Activated CD4-positive, alpha-beta memory T cell treated with anti-CD3 and anti-CD28 coated beads, Interleukin-2, amount 10 ng/mL, durations not matched to agents 7 days and 5 days (primary cell): ENCODE measurements at regions not wholly inside any gene's neighbourhood (a gene's known extent, or its start where the extent isn't known, plus 50 kb on each side); places are given as distances from the start of the nearest gene placed in this dataset.
A peak's percentile ranks its signal among the peaks of the same experiment; 100 is the strongest.

Source experiments
- CTCF ChIA-PET: fragments of 350-600 bp; sonication (Branson Sonifier 250); formaldehyde crosslinking; loops from one replicate; lab custom pipeline; 2021; ENCODE audit warnings: antibody characterized with exemption, inconsistent platforms; lab: Charles Lee
- POLR2A ChIA-PET: fragments of 350-600 bp; sonication (Branson Sonifier 250); formaldehyde crosslinking; loops from one replicate; lab custom pipeline; 2021; ENCODE audit warnings: antibody characterized with exemption; lab: Charles Lee
- DNase-seq: peaks from one replicate; pipeline ENCODE4 v3.0.0-alpha.2; 2020
- H3K27ac Mint-ChIP-seq: one replicate; pipeline ENCODE4 v1.8.0; 2021; ENCODE audit warnings: mild to moderate bottlenecking, mixed read lengths
- H3K27me3 Mint-ChIP-seq: one replicate; pipeline ENCODE4 v1.8.0; 2021; ENCODE audit warnings: mixed read lengths
- H3K36me3 Mint-ChIP-seq: one replicate; pipeline ENCODE4 v1.8.0; 2021; ENCODE audit warnings: low read depth, mixed read lengths
- H3K4me1 Mint-ChIP-seq: one replicate; pipeline ENCODE4 v1.8.0; 2021; ENCODE audit warnings: mixed read lengths
- H3K4me3 Mint-ChIP-seq: one replicate; pipeline ENCODE4 v1.8.0; 2021; ENCODE audit warnings: mild to moderate bottlenecking, mixed read lengths
- H3K9me3 Mint-ChIP-seq: one replicate; pipeline ENCODE4 v1.8.0; 2021; ENCODE audit warnings: mixed read lengths

- ChIA-PET POLR2A (no interaction called here), CTCF (no interaction called here)
- Mint-ChIP-seq H3K4me3 (no peak overlapping the region), H3K36me3 (no peaks in the 10 kb centered on the region), H3K27ac (no peak overlapping the region), H3K4me1 (no peaks in the 10 kb centered on the region), H3K27me3 (peaks cover 8% of the 10 kb centered on the region), H3K9me3 (peaks cover 3% of the 10 kb centered on the region)
- DNase-seq: no peak
Observed at GRCh38 chr14:34072401-34072800, 121.5 kb upstream of the EGLN3 start.

- POLR2A ChIA-PET: interaction anchor here (0.8 kb wide), 1 partner anchor 10 kb away, joined by 4 read pairs; no protein-coding TSS in a partner anchor
- no peaks in the 10 kb centered on the region for H3K4me1 Mint-ChIP-seq
Observed at GRCh38 chr14:34070917-34071407, 120.1 kb upstream of the EGLN3 start.

GRCh38 chr14:34069854-34070582 is 119.1 kb upstream of the EGLN3 start:
- peaks cover 11% of the 10 kb centered on the region for H3K27me3 Mint-ChIP-seq
- H3K27ac Mint-ChIP-seq: no peak overlapping the region
- ChIA-PET CTCF (no interaction called here), POLR2A (no interaction called here)
- no peaks in the 10 kb centered on the region for H3K36me3 Mint-ChIP-seq
- no peak for DNase-seq
- H3K4me3 Mint-ChIP-seq: no peak overlapping the region
- peaks cover 3% of the 10 kb centered on the region for H3K9me3 Mint-ChIP-seq
- no peaks in the 10 kb centered on the region for H3K4me1 Mint-ChIP-seq

More at GRCh38 chr14:34070917-34071407, 120.1 kb upstream of the EGLN3 start:
- H3K27me3 Mint-ChIP-seq: peaks cover 10% of the 10 kb centered on the region
- H3K27ac Mint-ChIP-seq: no peak overlapping the region
- peaks cover 3% of the 10 kb centered on the region for H3K9me3 Mint-ChIP-seq
- H3K36me3 Mint-ChIP-seq: no peaks in the 10 kb centered on the region
- H3K4me3 Mint-ChIP-seq: no peak overlapping the region
- DNase-seq: no peak
- CTCF ChIA-PET: no interaction called here

GRCh38 chr14:34067587-34067986 is 116.7 kb upstream of the EGLN3 start:
- peaks cover 14% of the 10 kb centered on the region for H3K27me3 Mint-ChIP-seq
- H3K36me3 Mint-ChIP-seq: no peaks in the 10 kb centered on the region
- CTCF ChIA-PET: no interaction called here
- no peak for DNase-seq
- peaks cover 3% of the 10 kb centered on the region for H3K9me3 Mint-ChIP-seq
- no peak overlapping the region for H3K4me3 Mint-ChIP-seq
- H3K4me1 Mint-ChIP-seq: no peaks in the 10 kb centered on the region
- H3K27ac Mint-ChIP-seq: no peak overlapping the region
- POLR2A ChIA-PET: no interaction called here

GRCh38 chr14:34065690-34066391 is 115.0 kb upstream of the EGLN3 start:
- Mint-ChIP-seq H3K27me3 (peaks cover 18% of the 10 kb centered on the region), H3K36me3 (no peaks in the 10 kb centered on the region), H3K27ac (no peak overlapping the region), H3K4me1 (peaks cover 3% of the 10 kb centered on the region), H3K4me3 (no peak overlapping the region), H3K9me3 (no peaks in the 10 kb centered on the region)
- DNase-seq: no peak
- POLR2A ChIA-PET: no interaction called here
- CTCF ChIA-PET: no interaction called here

- ChIA-PET CTCF (no interaction called here), POLR2A (no interaction called here)
- Mint-ChIP-seq H3K9me3 (no peaks in the 10 kb centered on the region), H3K4me1 (peaks cover 9% of the 10 kb centered on the region), H3K27ac (no peak overlapping the region), H3K36me3 (no peaks in the 10 kb centered on the region), H3K4me3 (no peak overlapping the region), H3K27me3 (peaks cover 18% of the 10 kb centered on the region)
- DNase-seq: no peak
Observed at GRCh38 chr14:34065236-34065635, 114.4 kb upstream of the EGLN3 start.

GRCh38 chr14:34064349-34064748 is 113.5 kb upstream of the EGLN3 start:
- H3K4me3 Mint-ChIP-seq: no peak overlapping the region
- no peak for DNase-seq
- peaks cover 18% of the 10 kb centered on the region for H3K27me3 Mint-ChIP-seq
- POLR2A ChIA-PET: no interaction called here
- peaks cover 13% of the 10 kb centered on the region for H3K4me1 Mint-ChIP-seq
- H3K9me3 Mint-ChIP-seq: no peaks in the 10 kb centered on the region
- no peaks in the 10 kb centered on the region for H3K36me3 Mint-ChIP-seq
- H3K27ac Mint-ChIP-seq: no peak overlapping the region
- CTCF ChIA-PET: no interaction called here

- DNase-seq: no peak
- peaks cover 18% of the 10 kb centered on the region for H3K27me3 Mint-ChIP-seq
- no peak overlapping the region for H3K27ac Mint-ChIP-seq
- no peaks in the 10 kb centered on the region for H3K36me3 Mint-ChIP-seq
- no peaks in the 10 kb centered on the region for H3K9me3 Mint-ChIP-seq
- CTCF ChIA-PET: interaction anchor here (1.0 kb wide), 1 partner anchor 19 kb away, joined by 3 read pairs; no protein-coding TSS in a partner anchor
- H3K4me3 Mint-ChIP-seq: no peak overlapping the region
- POLR2A ChIA-PET: no interaction called here
- peaks cover 19% of the 10 kb centered on the region for H3K4me1 Mint-ChIP-seq
Observed at GRCh38 chr14:34063470-34064164, 112.7 kb upstream of the EGLN3 start.

- CTCF ChIA-PET: interaction anchor here (1.0 kb wide), 1 partner anchor 18 kb away, joined by 3 read pairs; no protein-coding TSS in a partner anchor
- no peak overlapping the region for H3K4me3 Mint-ChIP-seq
- no peak for DNase-seq
- H3K36me3 Mint-ChIP-seq: no peaks in the 10 kb centered on the region
- POLR2A ChIA-PET: no interaction called here
- no peaks in the 10 kb centered on the region for H3K9me3 Mint-ChIP-seq
- H3K27ac Mint-ChIP-seq: no peak overlapping the region
- peaks cover 18% of the 10 kb centered on the region for H3K27me3 Mint-ChIP-seq
- H3K4me1 Mint-ChIP-seq: peaks cover 19% of the 10 kb centered on the region
Observed at GRCh38 chr14:34063042-34063441, 112.2 kb upstream of the EGLN3 start.

- no peak overlapping the region for H3K4me3 Mint-ChIP-seq
- H3K4me1 Mint-ChIP-seq: peaks cover 20% of the 10 kb centered on the region
- H3K27ac Mint-ChIP-seq: no peak overlapping the region
- no peaks in the 10 kb centered on the region for H3K36me3 Mint-ChIP-seq
- DNase-seq: no peak
- ChIA-PET POLR2A (no interaction called here), CTCF (interaction anchor here (1.0 kb wide), 1 partner anchor 18 kb away, joined by 3 read pairs; no protein-coding TSS in a partner anchor)
- no peaks in the 10 kb centered on the region for H3K9me3 Mint-ChIP-seq
- H3K27me3 Mint-ChIP-seq: peaks cover 18% of the 10 kb centered on the region
Observed at GRCh38 chr14:34062353-34062973, 111.6 kb upstream of the EGLN3 start.

GRCh38 chr14:34060651-34060999 is 109.8 kb upstream of the EGLN3 start:
- Mint-ChIP-seq H3K27ac (peak overlapping the region; percentile 80), H3K4me3 (peak overlapping the region; percentile 78), H3K27me3 (peaks cover 15% of the 10 kb centered on the region), H3K9me3 (no peaks in the 10 kb centered on the region), H3K36me3 (no peaks in the 10 kb centered on the region), H3K4me1 (peaks cover 34% of the 10 kb centered on the region)
- DNase-seq: no peak
- ChIA-PET POLR2A (interaction anchor here (0.6 to 3.8 kb wide), 9 partner anchors 10 to 110 kb away, joined by 3 to 32 read pairs (median 3); no protein-coding TSS in a partner anchor), CTCF (interaction anchor here (0.8 to 2.4 kb wide), 12 partner anchors 9 to 218 kb away, joined by 3 to 12 read pairs (median 4); no protein-coding TSS in a partner anchor)

GRCh38 chr14:34059925-34060650 is 109.2 kb upstream of the EGLN3 start:
- peak overlapping the region; percentile 78 for H3K4me3 Mint-ChIP-seq
- peak overlapping the region; percentile 80 for H3K27ac Mint-ChIP-seq
- H3K4me1 Mint-ChIP-seq: peaks cover 39% of the 10 kb centered on the region

More at GRCh38 chr14:34059925-34060650, 109.2 kb upstream of the EGLN3 start:
- ChIA-PET CTCF (interaction anchor here (0.7 to 2.4 kb wide), 14 partner anchors 8 to 218 kb away, joined by 3 to 12 read pairs (median 4); no protein-coding TSS in a partner anchor), POLR2A (interaction anchor here (0.6 to 3.8 kb wide), 13 partner anchors 11 to 153 kb away, joined by 3 to 32 read pairs (median 3); no protein-coding TSS in a partner anchor)
- H3K27me3 Mint-ChIP-seq: peaks cover 15% of the 10 kb centered on the region
- H3K36me3 Mint-ChIP-seq: no peaks in the 10 kb centered on the region
- peak; percentile 76 for DNase-seq
- no peaks in the 10 kb centered on the region for H3K9me3 Mint-ChIP-seq
